ENCODE measurements at regions not wholly inside any gene's neighbourhood (a gene's known extent, or its start where the extent isn't known, plus 50 kb on each side); places are given as distances from the start of the nearest gene placed in this dataset.

DNA sequence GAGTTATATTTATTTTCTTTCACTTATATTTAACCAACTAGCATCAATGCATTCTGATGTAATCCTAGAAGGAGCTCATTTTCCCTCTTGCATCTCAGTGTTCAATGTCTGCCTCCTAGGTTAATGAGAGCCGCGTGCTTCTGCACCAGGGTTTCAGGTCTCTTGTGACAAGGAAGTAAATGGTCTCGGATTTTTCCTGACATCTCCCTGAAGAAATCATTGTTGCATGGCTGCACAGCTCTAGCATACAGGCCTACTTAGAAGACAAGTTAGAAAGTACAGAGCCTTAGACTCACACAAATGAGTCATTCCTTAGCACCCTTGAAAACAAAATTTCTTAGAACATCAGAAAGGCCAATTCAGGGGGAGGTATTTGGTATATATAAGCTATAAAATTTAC lies 57.2 kb upstream of the KLF12 start:
- WGBS, 3 donors: 69 to 81% (median 80%) methylated on average over 3 of the region's 3 CpGs
- Histone ChIP-seq H3K9me3 (ENCODE audit: control insufficient read depth in 2 of 2, insufficient read depth in 1 of 2, low read depth in 1 of 2, low read length in 1 of 2) (no peaks in the 10 kb centered on the region), H3K4me1 (ENCODE audit: control insufficient read depth in 3 of 3, insufficient read depth in 2 of 3, low read depth in 1 of 3, low read length in 2 of 3) (no peaks in the 10 kb centered on the region), H3K27ac (ENCODE audit: low read depth in 1 of 3, low read length in 2 of 3) (no peak overlapping the region), H3K4me3 (ENCODE audit: low read depth in 1 of 3, low read length in 3 of 3) (no peak overlapping the region), H3K27me3 (ENCODE audit: control insufficient read depth in 3 of 3, insufficient read depth in 3 of 3, low read length in 3 of 3) (no peaks in the 10 kb centered on the region), H3K36me3 (ENCODE audit: control insufficient read depth in 3 of 3, insufficient read depth in 2 of 3, low read depth in 1 of 3, low read length in 3 of 3) (no peaks in the 10 kb centered on the region)
- no peak for DNase-seq
- FAIRE-seq: no peak

DNA sequence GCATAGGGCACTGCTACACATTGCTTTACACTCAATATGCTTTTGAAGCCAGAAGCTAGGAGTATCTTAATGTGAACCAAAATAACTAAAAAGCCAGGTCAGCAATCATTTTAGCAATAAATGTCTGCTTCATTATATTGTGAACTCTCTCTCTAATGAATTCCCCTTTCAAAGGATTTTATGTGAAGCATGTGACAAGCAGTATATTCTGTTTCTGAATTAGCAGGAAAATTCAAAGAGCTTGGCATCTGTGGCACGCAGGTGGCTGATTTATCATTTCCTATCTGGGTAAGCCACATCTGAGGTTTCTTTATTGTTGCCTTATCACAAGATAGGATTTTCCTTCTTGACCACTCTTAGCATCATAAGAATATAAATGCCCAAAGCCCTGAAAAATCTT lies 56.8 kb upstream of the KLF12 start:
- WGBS, 3 donors: 9 to 30% (median 26%) methylated on average over 1 of the region's 1 CpG

DNA sequence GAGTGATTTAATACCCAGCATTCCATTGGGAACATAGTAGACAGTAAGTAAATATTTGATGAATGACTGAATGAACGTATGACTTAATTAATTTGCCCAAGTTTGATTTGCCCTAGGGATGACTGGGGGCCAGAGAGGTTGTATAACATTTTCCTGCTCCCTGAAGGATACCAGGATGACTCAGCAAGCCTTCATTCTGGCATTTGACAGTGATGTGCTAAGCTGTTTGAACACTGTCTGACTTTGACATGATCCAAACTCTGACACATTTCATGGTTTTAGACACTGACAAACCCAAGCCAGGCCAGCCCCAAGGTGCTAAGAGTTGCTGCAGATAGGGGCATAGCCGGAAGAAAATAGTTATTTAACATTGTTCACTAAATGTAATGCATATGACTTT lies 53.4 kb upstream of the KLF12 start:
- FAIRE-seq (no peak), DNase-seq (no peak)
- Histone ChIP-seq H3K9me3 (ENCODE audit: control insufficient read depth in 2 of 2, insufficient read depth in 1 of 2, low read depth in 1 of 2, low read length in 1 of 2) (no peaks in the 10 kb centered on the region), H3K36me3 (ENCODE audit: control insufficient read depth in 3 of 3, insufficient read depth in 2 of 3, low read depth in 1 of 3, low read length in 3 of 3) (no peaks in the 10 kb centered on the region), H3K27ac (ENCODE audit: low read depth in 1 of 3, low read length in 2 of 3) (no peak overlapping the region), H3K4me1 (ENCODE audit: control insufficient read depth in 3 of 3, insufficient read depth in 2 of 3, low read depth in 1 of 3, low read length in 2 of 3) (no peaks in the 10 kb centered on the region), H3K27me3 (ENCODE audit: control insufficient read depth in 3 of 3, insufficient read depth in 3 of 3, low read length in 3 of 3) (no peaks in the 10 kb centered on the region), H3K4me3 (ENCODE audit: low read depth in 1 of 3, low read length in 3 of 3) (no peak overlapping the region)
- 78 to 82% (median 80%) methylated on average over 2 of the region's 2 CpGs for WGBS, 3 donors

More for the DNA sequence above, 56.8 kb upstream of the KLF12 start:
- Histone ChIP-seq H3K27me3 (ENCODE audit: control insufficient read depth in 3 of 3, insufficient read depth in 3 of 3, low read length in 3 of 3) (no peaks in the 10 kb centered on the region), H3K36me3 (ENCODE audit: control insufficient read depth in 3 of 3, insufficient read depth in 2 of 3, low read depth in 1 of 3, low read length in 3 of 3) (no peaks in the 10 kb centered on the region), H3K9me3 (ENCODE audit: control insufficient read depth in 2 of 2, insufficient read depth in 1 of 2, low read depth in 1 of 2, low read length in 1 of 2) (no peaks in the 10 kb centered on the region), H3K4me1 (ENCODE audit: control insufficient read depth in 3 of 3, insufficient read depth in 2 of 3, low read depth in 1 of 3, low read length in 2 of 3) (no peaks in the 10 kb centered on the region), H3K4me3 (ENCODE audit: low read depth in 1 of 3, low read length in 3 of 3) (no peak overlapping the region), H3K27ac (ENCODE audit: low read depth in 1 of 3, low read length in 2 of 3) (no peak overlapping the region)
- FAIRE-seq (no peak), DNase-seq (no peak)

DNA sequence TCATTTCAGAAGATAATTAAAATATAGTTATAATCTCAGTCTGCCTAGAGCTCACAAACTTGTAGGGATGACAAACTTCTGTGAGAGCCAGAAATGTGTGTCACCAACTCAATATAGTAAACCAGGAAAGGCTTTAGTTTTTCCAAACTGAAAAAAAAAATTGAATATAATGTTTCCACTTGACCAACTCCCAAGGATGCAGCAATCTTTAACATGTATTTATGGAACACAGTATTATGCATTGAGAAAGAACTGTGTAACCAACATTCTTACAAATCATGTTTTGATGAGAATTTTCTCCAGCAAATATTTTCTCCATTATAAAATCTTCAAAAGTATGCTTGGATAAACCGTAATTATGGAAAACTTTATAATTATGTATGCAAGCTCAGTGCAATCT lies 50.1 kb upstream of the KLF12 start:
- no peaks in the 10 kb centered on the region for H3K27me3 ChIP-seq (ENCODE audit: control insufficient read depth in 3 of 3, insufficient read depth in 3 of 3, low read length in 3 of 3)

More for the DNA sequence above, 50.1 kb upstream of the KLF12 start:
- no peaks in the 10 kb centered on the region for H3K4me1 ChIP-seq (ENCODE audit: control insufficient read depth in 3 of 3, insufficient read depth in 2 of 3, low read depth in 1 of 3, low read length in 2 of 3)
- no peaks in the 10 kb centered on the region for H3K36me3 ChIP-seq (ENCODE audit: control insufficient read depth in 3 of 3, insufficient read depth in 2 of 3, low read depth in 1 of 3, low read length in 3 of 3)
- WGBS, 3 donors: 95 to 100% (median 97%) methylated on average over 1 of the region's 1 CpG
- no peak for DNase-seq
- no peak overlapping the region for H3K27ac ChIP-seq (ENCODE audit: low read depth in 1 of 3, low read length in 2 of 3)
- no peak for FAIRE-seq
- H3K4me3 ChIP-seq (ENCODE audit: low read depth in 1 of 3, low read length in 3 of 3): no peak overlapping the region
- no peaks in the 10 kb centered on the region for H3K9me3 ChIP-seq (ENCODE audit: control insufficient read depth in 2 of 2, insufficient read depth in 1 of 2, low read depth in 1 of 2, low read length in 1 of 2)
